H1 (cell line): ENCODE measurements at regions not wholly inside any gene's neighbourhood (a gene's known extent, or its start where the extent isn't known, plus 50 kb on each side); places are given as distances from the start of the nearest gene placed in this dataset.

ENCODE experiments used
- CTCF ChIA-PET: fragments of 300-600 bp; sonication (Branson Sonifier 250); formaldehyde crosslinking; loops from one replicate; lab custom pipeline; 2021; ENCODE audit not compliant: partially characterized antibody; lab: Charles Lee
- POLR2A ChIA-PET: fragments of 300-600 bp; sonication (Branson Sonifier 250); formaldehyde crosslinking; loops from one replicate; lab custom pipeline; 2021; ENCODE audit warnings: inconsistent platforms; ENCODE audit not compliant: partially characterized antibody; lab: Charles Lee
- DNase-seq, 2 experiments: peaks; one replicate each; pipeline versions ENCODE4 v3.0.0 to v3.0.0-alpha.2; 2010 to 2022; ENCODE audit warnings: low spot score in 2 of 2, low read depth in 1 of 2, mixed read lengths in 1 of 2
- FAIRE-seq: peaks from 2 replicates; lab custom pipeline; 2011; peaks lifted over from hg19 to GRCh38; lab: Jason Lieb, UNC
- H2AFZ ChIP-seq: 2 replicates; pipeline ENCODE4 v1.8.1; 2012; ENCODE audit warnings: low read length, inconsistent platforms
- H2AK5ac ChIP-seq: 2 replicates; pipeline ENCODE4 v1.6.1; 2013; ENCODE audit warnings: low read depth, low read length
- H2BK120ac ChIP-seq: replicated peaks from 2 replicates; pipeline ENCODE3; 2013; ENCODE audit warnings: low read depth, low read length, inconsistent platforms
- H2BK12ac ChIP-seq: 2 replicates; pipeline ENCODE4 v1.6.1; 2013; ENCODE audit warnings: low read depth, low read length
- H2BK15ac ChIP-seq: 2 replicates; pipeline ENCODE4 v1.6.1; 2013; ENCODE audit warnings: low read length
- H2BK20ac ChIP-seq: 2 replicates; pipeline ENCODE4 v1.6.1; 2013; ENCODE audit warnings: low read length
- H2BK5ac ChIP-seq: 2 replicates; pipeline ENCODE4 v1.6.1; 2013; ENCODE audit warnings: low read depth, low read length
- H3K14ac ChIP-seq: 2 replicates; pipeline ENCODE4 v1.6.1; 2013; ENCODE audit warnings: inconsistent platforms; ENCODE audit not compliant: insufficient read length
- H3K18ac ChIP-seq: 2 replicates; pipeline ENCODE4 v1.6.1; 2013; ENCODE audit warnings: low read length; ENCODE audit errors: extremely low read depth
- H3K23ac ChIP-seq: 2 replicates; pipeline ENCODE4 v1.6.1; 2013; ENCODE audit warnings: inconsistent platforms; ENCODE audit not compliant: insufficient read length
- H3K23me2 ChIP-seq: 2 replicates; pipeline ENCODE4 v1.6.1; 2013; ENCODE audit warnings: low read depth, low read length
- H3K27ac ChIP-seq: 2 replicates; pipeline ENCODE4 v1.6.1; 2011; ENCODE audit warnings: low read depth, low read length, inconsistent platforms
- H3K27me3 ChIP-seq, 4 experiments: replicated peaks in 1 of 4; 1 replicate in 1 of 4; 2 replicates in 3 of 4; pipeline versions ENCODE4 v1.6.1 to v1.8.1; 2011 to 2013; ENCODE audit warnings: low read length in 3 of 4, mild to moderate bottlenecking in 3 of 4, inconsistent platforms in 2 of 4, mixed read lengths in 2 of 4, moderate library complexity in 1 of 4; ENCODE audit not compliant: control insufficient read depth in 3 of 4, insufficient read depth in 3 of 4; ENCODE audit errors: extremely low read depth in 1 of 4
- H3K36me3 ChIP-seq, 4 experiments: 2 replicates each; pipeline versions ENCODE4 v1.6.1 to v1.8.1; 2011 to 2013; ENCODE audit warnings: mild to moderate bottlenecking in 4 of 4, low read length in 3 of 4, moderate library complexity in 2 of 4, control low read depth in 1 of 4, inconsistent platforms in 1 of 4; ENCODE audit not compliant: insufficient read depth in 4 of 4, control insufficient read depth in 2 of 4
- H3K4ac ChIP-seq: replicated peaks from 2 replicates; pipeline ENCODE3; 2013; ENCODE audit warnings: low read length, low read depth, mixed read lengths, inconsistent platforms; ENCODE audit not compliant: insufficient read length
- H3K4me1 ChIP-seq, 4 experiments: replicated peaks in 1 of 4; 1 replicate in 1 of 4; 2 replicates in 3 of 4; pipeline versions ENCODE4 v1.6.1 to v1.8.1; 2011 to 2013; ENCODE audit warnings: low read length in 3 of 4, inconsistent platforms in 2 of 4, mixed read lengths in 1 of 4; ENCODE audit not compliant: insufficient read depth in 4 of 4, control insufficient read depth in 3 of 4
- H3K4me2 ChIP-seq, 2 experiments: 2 replicates each; pipeline versions ENCODE4 v1.6.1 to v1.8.1; 2011 to 2013; ENCODE audit warnings: low read depth in 2 of 2, low read length in 2 of 2, control low read depth in 1 of 2, inconsistent platforms in 1 of 2, mild to moderate bottlenecking in 1 of 2; ENCODE audit not compliant: insufficient read depth in 1 of 2
- H3K4me3 ChIP-seq, 4 experiments: fragments of 200-600, 300-600 bp in 1 of 4; sonication (generic), shearing (Covaris generic), sonication (Bioruptor Twin) in 1 of 4; 2 replicates each; pipeline versions ENCODE4 v1.5.1 to v1.8.1; 2011 to 2016; ENCODE audit warnings: low read length in 4 of 4, low read depth in 3 of 4, control low read depth in 2 of 4, inconsistent platforms in 2 of 4, mild to moderate bottlenecking in 2 of 4, mixed read lengths in 1 of 4, moderate library complexity in 1 of 4; ENCODE audit not compliant: insufficient read depth in 2 of 4; ENCODE audit errors: extremely low read depth in 1 of 4
- H3K56ac ChIP-seq: replicated peaks from 2 replicates; pipeline ENCODE3; 2013; ENCODE audit warnings: low read depth, mild to moderate bottlenecking, mixed read lengths, low read length, inconsistent platforms; ENCODE audit not compliant: insufficient read length
- H3K79me1 ChIP-seq: 2 replicates; pipeline ENCODE4 v1.6.1; 2013; ENCODE audit warnings: low read depth, low read length, control low read depth
- H3K79me2 ChIP-seq, 2 experiments: 2 replicates each; pipeline versions ENCODE4 v1.6.1 to v1.8.1; 2012 to 2013; ENCODE audit warnings: low read length in 2 of 2, mild to moderate bottlenecking in 2 of 2, inconsistent platforms in 1 of 2; ENCODE audit not compliant: insufficient read depth in 2 of 2, control insufficient read depth in 1 of 2
- H3K9ac ChIP-seq, 4 experiments: replicated peaks in 1 of 4; 1 replicate in 1 of 4; 2 replicates in 3 of 4; pipeline versions ENCODE4 v1.6.1 to v1.8.1; 2011 to 2013; ENCODE audit warnings: low read depth in 3 of 4, low read length in 3 of 4, control low read depth in 2 of 4, mild to moderate bottlenecking in 2 of 4, moderate library complexity in 2 of 4, inconsistent platforms in 1 of 4; ENCODE audit errors: extremely low read depth in 1 of 4
- H3K9me3 ChIP-seq, 2 experiments: 2 replicates each; pipeline versions ENCODE4 v1.6.1 to v1.8.1; 2012 to 2013; ENCODE audit warnings: mild to moderate bottlenecking in 2 of 2, moderate library complexity in 2 of 2, control low read depth in 1 of 2, inconsistent platforms in 1 of 2, low read depth in 1 of 2, low read length in 1 of 2, mixed read lengths in 1 of 2; ENCODE audit not compliant: insufficient read depth in 2 of 2
- H4K20me1 ChIP-seq, 2 experiments: replicated peaks in 1 of 2; 2 replicates each; pipeline versions ENCODE3 to v1.8.1; 2011 to 2013; ENCODE audit warnings: inconsistent platforms in 2 of 2, low read length in 2 of 2, mild to moderate bottlenecking in 1 of 2; ENCODE audit not compliant: insufficient read depth in 2 of 2, control insufficient read depth in 1 of 2
- H4K5ac ChIP-seq: 2 replicates; pipeline ENCODE4 v1.6.1; 2013; ENCODE audit warnings: low read length, low read depth, mixed read lengths, inconsistent platforms; ENCODE audit not compliant: insufficient read length
- H4K8ac ChIP-seq: 2 replicates; pipeline ENCODE4 v1.8.0; 2013; ENCODE audit warnings: mild to moderate bottlenecking, moderate library complexity, low read length, inconsistent platforms; ENCODE audit not compliant: insufficient read depth; ENCODE audit errors: extremely low read depth
- H4K91ac ChIP-seq: replicated peaks from 2 replicates; pipeline ENCODE3; 2013; ENCODE audit warnings: low read length, mixed read lengths, inconsistent platforms; ENCODE audit not compliant: insufficient read length
- BCL11A ChIP-seq, 2 experiments: IDR thresholded peaks; one replicate each; pipeline ENCODE4 v1.6.1; 2011; ENCODE audit warnings: low read depth in 2 of 2, low read length in 2 of 2, mild to moderate bottlenecking in 2 of 2
- EGR1 ChIP-seq: IDR thresholded peaks from 2 replicates; pipeline ENCODE4 v1.6.1; 2011; ENCODE audit warnings: low read depth, low read length, borderline replicate concordance
- GABPA ChIP-seq: IDR thresholded peaks from 2 replicates; pipeline ENCODE4 v1.6.1; 2011; ENCODE audit warnings: mild to moderate bottlenecking, low read length, moderate library complexity, borderline replicate concordance; ENCODE audit not compliant: insufficient read depth
- KDM4A ChIP-seq: IDR thresholded peaks from one replicate; pipeline ENCODE4 v1.7.1; 2012; ENCODE audit warnings: low read depth, mild to moderate bottlenecking, moderate library complexity, low read length, inconsistent platforms; ENCODE audit not compliant: severe bottlenecking
- MAFK ChIP-seq: IDR thresholded peaks from 2 replicates; pipeline ENCODE4 v1.6.1; 2012; ENCODE audit warnings: low read depth, mild to moderate bottlenecking, improper control_type of control experiment, low read length
- POLR2AphosphoS5 ChIP-seq: IDR thresholded peaks from 2 replicates; pipeline ENCODE4 v1.6.1; 2011; ENCODE audit warnings: low read depth, low read length
- RAD21 ChIP-seq, 2 experiments: IDR thresholded peaks in 1 of 2; conservative IDR thresholded peaks in 1 of 2; 2 replicates each; pipeline ENCODE4 v1.6.1; 2011; ENCODE audit warnings: low read depth in 2 of 2, low read length in 2 of 2, improper control_type of control experiment in 1 of 2, inconsistent platforms in 1 of 2, mild to moderate bottlenecking in 1 of 2, moderate library complexity in 1 of 2
- SIX5 ChIP-seq: IDR thresholded peaks from 2 replicates; pipeline ENCODE4 v1.6.1; 2011; ENCODE audit warnings: mild to moderate bottlenecking, low read depth, low read length
- SP1 ChIP-seq: IDR thresholded peaks from 2 replicates; pipeline ENCODE4 v1.6.1; 2011; ENCODE audit warnings: low read depth, low read length
- SUZ12 ChIP-seq: fragments of 200-600 bp; sonication (generic); IDR thresholded peaks from 2 replicates; pipeline ENCODE4 v1.6.1; 2012; ENCODE audit warnings: mild to moderate bottlenecking, inconsistent platforms, low read length, moderate library complexity, mixed read lengths
- ZNF274 ChIP-seq: IDR thresholded peaks from 2 replicates; pipeline ENCODE4 v1.7.0; 2012; ENCODE audit warnings: low read length, borderline replicate concordance; ENCODE audit errors: extremely low read depth
- WGBS, 2 experiments: shearing (Covaris generic) in 1 of 2; methylation state at CpG; one replicate each; pipeline versions ENCODE4 v1.1.6 to v1.1.7; 2013 to 2015; ENCODE audit warnings: low lambda C conversion rate in 2 of 2, mixed read lengths in 2 of 2, inconsistent platforms in 1 of 2, low coverage in 1 of 2, missing lambda C conversion rate in 1 of 2; ENCODE audit not compliant: insufficient replicate concordance in 2 of 2, insufficient coverage in 1 of 2, insufficient read length in 1 of 2; ENCODE audit errors: extremely low coverage in 1 of 2, missing lambda C conversion rate in 1 of 2; 5-methylcytosine and 5-hydroxymethylcytosine counted together

GRCh38 chr10:128874331-128874730 is 592.7 kb upstream of the MGMT start:
- FAIRE-seq (no peak), DNase-seq (no peak)
- Histone ChIP-seq H2BK120ac (no peak overlapping the region), H2BK15ac (no peak overlapping the region), H3K79me2 (no peaks in the 10 kb centered on the region), H3K23me2 (no peaks in the 10 kb centered on the region), H3K79me1 (no peaks in the 10 kb centered on the region), H4K20me1 (no peaks in the 10 kb centered on the region), H2AFZ (no peak overlapping the region), H3K18ac (no peak overlapping the region), H3K4me3 (no peak overlapping the region), H2BK20ac (no peak overlapping the region), H4K8ac (no peak overlapping the region), H3K56ac (no peak overlapping the region), H3K23ac (no peak overlapping the region), H3K36me3 (no peaks in the 10 kb centered on the region), H3K9me3 (no peaks in the 10 kb centered on the region), H4K5ac (no peak overlapping the region), H3K27me3 (no peaks in the 10 kb centered on the region), H3K4ac (no peak overlapping the region), H3K4me2 (no peak overlapping the region), H3K9ac (no peak overlapping the region), H4K91ac (no peak overlapping the region), H2AK5ac (no peak overlapping the region), H2BK5ac (no peak overlapping the region), H3K27ac (no peak overlapping the region), H3K4me1 (no peaks in the 10 kb centered on the region), H2BK12ac (no peak overlapping the region), H3K14ac (no peak overlapping the region)
- WGBS, 2 experiments, result 76% methylated on average over 3 of the region's 3 CpGs; no CpG with 5 or more reads in 1 of the 2 experiments
- no peak for TF ChIP-seq POLR2AphosphoS5
- no peak for TF ChIP-seq RAD21 (IDR thresholded peaks at IDR 0.05 in 1 of 2, conservative IDR thresholded peaks at IDR 0.05 in 1 of 2; ENCODE audit: low read depth in 2 of 2, low read length in 2 of 2)
- no peak for TF ChIP-seq EGR1
- no peak for TF ChIP-seq ZNF274
- TF ChIP-seq BCL11A (IDR thresholded peaks at IDR 0.05; ENCODE audit: low read depth in 2 of 2, low read length in 2 of 2), result no peak
- TF ChIP-seq KDM4A, result no peak
- no peak for TF ChIP-seq GABPA
- TF ChIP-seq SP1, result no peak
- no peak for TF ChIP-seq SUZ12
- no peak for TF ChIP-seq MAFK
- no peak for TF ChIP-seq SIX5
- ChIA-PET POLR2A (no interaction called here), CTCF (no interaction called here)
